Skeletal muscle tissue (tissue), 3 donors: ENCODE measurements at regions not wholly inside any gene's neighbourhood (a gene's known extent, or its start where the extent isn't known, plus 50 kb on each side); places are given as distances from the start of the nearest gene placed in this dataset.

ENCODE experiments used
- H3K27ac ChIP-seq: one replicate; pipeline ENCODE4 v1.7.0; 2013; ENCODE audit warnings: mild to moderate bottlenecking, low read depth, low read length, inconsistent platforms
- H3K27me3 ChIP-seq, 3 donors: one replicate each; pipeline ENCODE4 v1.7.0; 2013; ENCODE audit warnings: low read length in 3 of 3; ENCODE audit not compliant: control insufficient read depth in 3 of 3, insufficient read depth in 3 of 3
- H3K36me3 ChIP-seq, 3 donors: one replicate each; pipeline ENCODE4 v1.7.0; 2013; ENCODE audit warnings: low read length in 3 of 3; ENCODE audit not compliant: control insufficient read depth in 3 of 3, insufficient read depth in 3 of 3
- H3K4me1 ChIP-seq, 3 donors: one replicate each; pipeline ENCODE4 v1.7.0; 2013; ENCODE audit warnings: low read length in 3 of 3, mild to moderate bottlenecking in 3 of 3; ENCODE audit not compliant: control insufficient read depth in 3 of 3, insufficient read depth in 3 of 3
- H3K4me3 ChIP-seq, 3 donors: one replicate each; pipeline ENCODE4 v1.7.0; 2013; ENCODE audit warnings: low read length in 3 of 3
- H3K9ac ChIP-seq, 3 donors: one replicate each; pipeline ENCODE4 v1.7.0; 2013; ENCODE audit warnings: low read length in 3 of 3, mild to moderate bottlenecking in 3 of 3, moderate library complexity in 2 of 3, low read depth in 1 of 3
- H3K9me3 ChIP-seq, 3 donors: one replicate each; pipeline ENCODE4 v1.7.0; 2013; ENCODE audit warnings: low read length in 3 of 3; ENCODE audit not compliant: control insufficient read depth in 3 of 3
- donor health status: Osteomylitis.

DNA sequence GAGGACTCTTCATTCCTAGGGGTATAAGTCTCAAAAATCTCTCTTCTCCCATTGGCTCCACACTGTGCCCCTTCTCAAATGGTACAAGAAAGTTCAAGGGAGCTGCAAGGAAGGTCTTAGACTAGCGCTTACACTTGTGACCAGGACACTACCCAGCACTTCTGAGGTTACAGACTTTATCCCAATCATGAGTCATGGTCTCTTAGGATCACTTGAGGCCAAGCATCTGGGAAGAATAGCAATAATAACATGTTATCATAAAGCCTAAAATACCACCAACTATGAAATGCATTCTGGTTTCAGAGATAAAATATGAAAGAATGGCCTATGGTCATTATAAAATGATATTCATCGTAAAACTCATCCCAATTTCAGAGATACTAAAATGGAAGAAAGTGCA lies 309.9 kb upstream of the PKDCC start:
- no peak overlapping the region for H3K4me3 ChIP-seq
- H3K4me1 ChIP-seq = peaks cover 10 to 11% (median 11%) of the 10 kb centered on the region in 3 donors
- H3K27me3 ChIP-seq = no peaks in the 10 kb centered on the region
- H3K9ac ChIP-seq = no peak overlapping the region
- no peaks in the 10 kb centered on the region for H3K36me3 ChIP-seq
- H3K9me3 ChIP-seq = no peaks in the 10 kb centered on the region
- H3K27ac ChIP-seq = no peak overlapping the region

DNA sequence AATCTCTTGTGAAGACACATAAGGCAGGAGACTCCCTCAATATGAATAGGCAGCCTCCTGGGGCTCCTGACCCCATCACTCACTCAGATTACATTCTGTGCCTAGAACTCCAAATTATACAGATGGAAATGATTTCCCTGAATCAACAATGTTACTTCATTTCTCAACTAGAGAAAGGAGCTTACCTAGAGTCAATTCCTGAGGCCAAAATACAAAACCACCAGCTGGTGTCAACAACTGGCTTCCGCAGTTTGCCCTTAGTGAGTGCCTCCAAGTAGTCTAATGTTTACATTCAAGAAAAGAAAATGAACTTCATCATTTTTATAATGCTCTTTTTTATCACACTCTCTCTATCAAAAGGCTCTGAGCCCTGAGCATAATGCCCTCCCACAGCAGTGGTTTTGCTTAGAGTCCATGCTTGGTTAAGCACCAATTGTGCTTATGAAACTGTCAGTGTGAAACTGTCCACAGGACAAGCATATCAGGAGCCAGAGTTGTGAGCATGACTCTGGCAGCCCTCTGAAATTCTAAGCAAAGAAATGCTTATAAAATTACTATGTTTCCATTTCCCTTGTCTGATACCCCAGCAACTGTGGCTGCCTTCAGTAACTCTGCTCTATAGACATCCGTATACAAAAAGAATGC lies 305.7 kb upstream of the PKDCC start:
- Histone ChIP-seq H3K4me1 (peaks cover 0 to 1% (median 0%) of the 10 kb centered on the region in 3 donors), H3K27me3 (no peaks in the 10 kb centered on the region), H3K36me3 (no peaks in the 10 kb centered on the region), H3K4me3 (no peak overlapping the region), H3K9ac (no peak overlapping the region), H3K9me3 (no peaks in the 10 kb centered on the region), H3K27ac (no peak overlapping the region)

DNA sequence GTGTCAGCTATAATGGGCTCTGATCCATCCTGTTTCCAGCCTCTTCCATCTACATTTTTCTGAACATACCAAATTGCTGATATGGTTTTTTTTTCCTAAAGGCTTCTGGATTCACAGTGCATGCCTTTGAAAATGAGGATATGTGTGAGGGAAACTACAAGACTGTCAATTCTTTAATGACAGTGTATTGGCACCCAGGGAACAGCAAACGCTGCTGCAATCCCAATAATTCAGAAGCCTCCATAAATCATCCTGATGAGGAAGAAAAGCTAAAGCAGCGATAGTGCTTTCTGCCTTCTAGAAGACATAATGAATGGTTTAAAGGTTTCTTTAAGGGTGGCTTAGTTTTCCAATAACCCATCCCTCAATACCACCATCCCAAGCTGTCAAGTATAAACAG lies 304.5 kb upstream of the PKDCC start:
- H3K27me3 ChIP-seq = no peaks in the 10 kb centered on the region
- no peaks in the 10 kb centered on the region for H3K36me3 ChIP-seq
- H3K9me3 ChIP-seq = no peaks in the 10 kb centered on the region
- H3K4me1 ChIP-seq = no peaks in the 10 kb centered on the region
- no peak overlapping the region for H3K27ac ChIP-seq
- no peak overlapping the region for H3K9ac ChIP-seq
- no peak overlapping the region for H3K4me3 ChIP-seq

DNA sequence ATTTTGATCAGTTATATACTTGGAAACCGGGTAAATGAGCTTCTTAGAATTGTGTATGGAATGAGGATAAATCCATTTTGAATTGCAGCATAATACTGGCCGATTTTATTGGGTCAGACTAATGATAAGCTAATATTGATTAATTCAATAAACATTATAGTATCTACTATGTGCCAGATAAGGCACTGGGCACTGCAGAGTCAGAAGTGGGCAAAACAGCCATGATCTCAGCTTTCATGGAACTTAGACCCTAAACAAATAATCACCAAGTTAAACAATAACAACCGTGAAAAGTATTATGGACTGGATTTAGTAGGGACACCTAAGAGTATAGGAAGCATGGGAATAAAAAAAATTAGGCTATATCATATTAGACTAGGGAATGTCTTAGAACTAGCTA lies 297.0 kb upstream of the PKDCC start:
- Histone ChIP-seq H3K9me3 (no peaks in the 10 kb centered on the region), H3K9ac (no peak overlapping the region), H3K27me3 (no peaks in the 10 kb centered on the region), H3K27ac (no peak overlapping the region), H3K4me3 (no peak overlapping the region), H3K36me3 (no peaks in the 10 kb centered on the region), H3K4me1 (no peaks in the 10 kb centered on the region)

DNA sequence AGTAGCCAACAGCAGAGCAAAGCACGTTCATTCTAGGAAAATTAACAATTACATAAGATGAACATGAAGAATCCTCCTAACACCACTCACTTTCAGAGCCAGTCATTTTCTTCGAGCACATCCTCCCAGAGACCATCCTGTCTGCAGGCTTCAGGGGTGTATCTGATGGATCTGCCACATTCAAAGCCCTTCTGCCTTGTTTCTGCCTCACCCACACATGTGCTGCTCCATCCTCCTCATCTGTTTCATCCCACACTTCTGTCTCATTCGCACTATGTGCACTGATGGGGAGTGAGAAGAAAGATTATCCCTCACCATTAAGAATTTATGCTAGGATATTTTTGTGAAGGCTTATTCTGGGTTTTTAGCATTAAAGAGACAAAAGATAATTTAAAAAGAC lies 287.9 kb upstream of the PKDCC start:
- no peak overlapping the region for H3K27ac ChIP-seq
- H3K36me3 ChIP-seq = no peaks in the 10 kb centered on the region
- no peaks in the 10 kb centered on the region for H3K9me3 ChIP-seq
- no peak overlapping the region for H3K4me3 ChIP-seq
- no peaks in the 10 kb centered on the region for H3K27me3 ChIP-seq
- peaks cover 0 to 4% (median 0%) of the 10 kb centered on the region in 3 donors for H3K4me1 ChIP-seq
- no peak overlapping the region for H3K9ac ChIP-seq

DNA sequence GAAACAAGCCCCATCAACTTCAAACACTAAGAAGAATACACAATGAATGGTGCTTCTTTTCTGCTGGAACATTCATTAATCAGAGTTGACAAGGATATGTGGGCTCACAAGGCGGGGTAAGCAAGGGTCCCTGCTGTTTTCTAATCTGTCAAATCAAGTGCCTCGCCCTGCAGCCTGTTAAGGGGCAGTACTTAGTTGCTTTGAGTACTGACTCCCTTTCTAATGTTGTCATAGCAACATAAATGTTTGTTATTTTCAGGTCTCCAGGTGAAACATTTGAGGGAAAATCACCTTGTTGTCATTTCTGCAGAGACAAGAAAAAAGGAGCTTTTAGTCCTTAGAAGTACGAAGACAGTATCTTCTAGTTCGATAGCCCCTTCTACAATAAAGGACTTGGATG lies 284.7 kb upstream of the PKDCC start:
- Histone ChIP-seq H3K27ac (no peak overlapping the region), H3K9me3 (no peaks in the 10 kb centered on the region), H3K4me3 (no peak overlapping the region), H3K9ac (no peak overlapping the region), H3K27me3 (no peaks in the 10 kb centered on the region), H3K36me3 (no peaks in the 10 kb centered on the region), H3K4me1 (peaks cover 0 to 4% (median 0%) of the 10 kb centered on the region in 3 donors)

DNA sequence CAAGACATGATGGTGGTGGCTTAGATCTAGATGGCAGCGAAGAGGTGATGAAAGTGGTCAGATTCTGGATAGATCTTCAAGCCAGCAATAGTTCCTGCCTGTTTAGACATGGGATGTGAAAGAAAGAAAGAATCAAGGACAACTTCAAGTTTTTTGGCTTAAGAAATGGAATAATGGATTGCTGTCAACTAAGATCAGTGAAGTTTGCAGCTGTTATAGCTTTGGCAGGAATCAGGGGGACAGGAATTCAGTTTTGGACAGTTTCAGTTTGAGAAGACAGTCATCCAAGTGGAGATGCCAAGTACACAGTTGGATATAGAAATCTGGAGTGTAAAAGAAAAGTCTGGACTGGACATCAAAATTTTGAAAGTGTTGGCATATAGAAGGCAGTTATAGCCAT lies 283.7 kb upstream of the PKDCC start:
- Histone ChIP-seq H3K4me1 (peaks cover 0 to 4% (median 0%) of the 10 kb centered on the region in 3 donors), H3K9me3 (no peaks in the 10 kb centered on the region), H3K9ac (no peak overlapping the region), H3K4me3 (no peak overlapping the region), H3K27ac (no peak overlapping the region), H3K27me3 (no peaks in the 10 kb centered on the region), H3K36me3 (no peaks in the 10 kb centered on the region)

DNA sequence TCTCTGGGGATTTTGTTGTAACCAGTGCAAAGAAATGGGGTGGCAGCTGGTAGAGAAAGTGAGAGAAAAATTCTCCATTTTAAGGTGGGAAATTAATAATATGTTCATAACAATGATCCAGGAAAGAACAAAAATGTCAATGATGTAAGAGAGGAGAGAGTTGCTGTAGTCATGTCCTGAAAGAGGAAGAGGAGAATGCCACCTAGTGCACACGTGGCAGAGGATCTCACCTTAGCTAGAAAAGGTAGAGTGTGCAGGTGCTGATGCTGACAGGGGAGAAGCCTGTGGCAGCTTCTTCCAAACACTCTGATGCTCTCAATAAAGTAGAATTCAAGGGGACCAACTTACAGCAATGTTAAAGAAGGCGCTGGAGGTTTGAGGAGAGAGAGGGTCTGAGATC lies 282.9 kb upstream of the PKDCC start:
- Histone ChIP-seq H3K27ac (no peak overlapping the region), H3K27me3 (no peaks in the 10 kb centered on the region), H3K4me3 (no peak overlapping the region), H3K36me3 (no peaks in the 10 kb centered on the region), H3K4me1 (peaks cover 0 to 4% (median 0%) of the 10 kb centered on the region in 3 donors), H3K9ac (no peak overlapping the region), H3K9me3 (no peaks in the 10 kb centered on the region)

DNA sequence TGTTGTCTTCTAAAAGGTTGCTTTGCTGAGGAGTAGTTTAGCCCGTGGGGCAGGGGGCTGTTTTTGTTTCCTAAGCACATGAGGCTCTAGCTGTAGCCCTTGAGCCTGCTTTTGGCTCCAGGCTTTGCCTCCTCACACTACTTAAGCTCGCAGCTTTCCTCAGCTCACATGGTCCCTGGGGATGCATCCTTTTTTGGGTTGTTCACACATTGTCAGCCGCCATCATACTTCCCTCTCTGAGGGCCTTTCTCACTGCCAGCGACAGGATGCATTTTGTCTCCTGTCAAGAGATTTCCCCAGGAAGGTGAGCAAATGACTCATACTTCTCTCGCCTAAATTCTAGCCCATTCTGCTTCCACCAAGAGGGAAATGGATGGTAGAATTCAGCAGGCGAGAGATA lies 279.5 kb upstream of the PKDCC start:
- Histone ChIP-seq H3K4me1 (peaks cover 0 to 4% (median 0%) of the 10 kb centered on the region in 3 donors), H3K9me3 (no peaks in the 10 kb centered on the region), H3K36me3 (no peaks in the 10 kb centered on the region), H3K27me3 (no peaks in the 10 kb centered on the region), H3K9ac (no peak overlapping the region), H3K4me3 (no peak overlapping the region), H3K27ac (no peak overlapping the region)

DNA sequence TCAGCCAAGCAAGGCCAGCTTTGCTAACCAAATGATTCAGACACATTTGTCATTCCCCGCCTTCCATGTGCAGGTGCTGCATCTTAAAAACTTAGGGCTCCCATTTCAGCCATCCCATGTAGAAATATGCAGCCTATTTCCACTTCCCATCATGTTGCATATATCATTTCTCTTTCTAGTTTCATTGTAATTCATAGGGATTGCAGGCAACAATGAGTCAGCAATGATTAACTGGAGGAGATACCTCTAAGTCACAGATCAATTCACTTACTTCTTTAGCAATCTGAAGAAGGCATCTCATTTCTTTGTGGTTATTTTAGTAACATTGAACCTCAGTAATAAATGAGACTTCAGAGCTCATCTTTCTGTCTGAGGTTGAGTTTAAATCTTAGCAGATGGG lies 276.1 kb upstream of the PKDCC start:
- H3K36me3 ChIP-seq = no peaks in the 10 kb centered on the region
- H3K4me3 ChIP-seq = no peak overlapping the region
- H3K9ac ChIP-seq = no peak overlapping the region
- H3K4me1 ChIP-seq = no peaks in the 10 kb centered on the region
- no peaks in the 10 kb centered on the region for H3K9me3 ChIP-seq
- no peak overlapping the region for H3K27ac ChIP-seq
- H3K27me3 ChIP-seq = no peaks in the 10 kb centered on the region
